SK-MEL-5 (cell line): ENCODE measurements at regions not wholly inside any gene's neighbourhood (a gene's known extent, or its start where the extent isn't known, plus 50 kb on each side); places are given as distances from the start of the nearest gene placed in this dataset.

Source experiments
- DNase-seq: peaks from one replicate; pipeline ENCODE4 v3.0.0-alpha.2; 2016; ENCODE audit warnings: low read depth, low spot score
- in situ Hi-C: cut with HindIII; loops from 2 replicates; pipeline ENCODE4 v1.10.0; 2016; ENCODE audit warnings: low sequenced_read_pairs, high pct_unique_total_duplicates, low pct_unique_long_range_greater_than_20kb

- DNase-seq, result no peak
- in situ Hi-C loops, result no loop called here
These were observed 660.1 kb upstream of the RAB6C start for GRCh38 chr2:129319422-129319717.

GRCh38 chr2:129320288-129320687, 659.2 kb upstream of the RAB6C start:
- DNase-seq, result no peak
- in situ Hi-C loops, result no loop called here

GRCh38 chr2:129324349-129324748, 655.1 kb upstream of the RAB6C start:
- no peak for DNase-seq
- in situ Hi-C loops, result no loop called here

GRCh38 chr2:129325151-129325550, 654.3 kb upstream of the RAB6C start:
- no peak for DNase-seq
- in situ Hi-C loops, result no loop called here

- no peak for DNase-seq
- in situ Hi-C loops, result no loop called here
These were observed 649.9 kb upstream of the RAB6C start for GRCh38 chr2:129329574-129329973.

- no peak for DNase-seq
- in situ Hi-C loops, result no loop called here
These were observed 649.0 kb upstream of the RAB6C start for GRCh38 chr2:129330504-129330903.

- in situ Hi-C loops, result no loop called here
These were observed 647.8 kb upstream of the RAB6C start for GRCh38 chr2:129331638-129332037.

GRCh38 chr2:129334128-129334527, 645.3 kb upstream of the RAB6C start:
- no peak for DNase-seq
- in situ Hi-C loops, result no loop called here

More at GRCh38 chr2:129331638-129332037, 647.8 kb upstream of the RAB6C start:
- DNase-seq, result no peak

- no peak for DNase-seq
- in situ Hi-C loops, result no loop called here
These were observed 644.6 kb upstream of the RAB6C start for GRCh38 chr2:129334696-129335410.

- in situ Hi-C loops, result no loop called here
- no peak for DNase-seq
These were observed 643.2 kb upstream of the RAB6C start for GRCh38 chr2:129336276-129336675.

- in situ Hi-C loops, result no loop called here
- no peak for DNase-seq
These were observed 642.4 kb upstream of the RAB6C start for GRCh38 chr2:129337076-129337475.

- in situ Hi-C loops, result no loop called here
- no peak for DNase-seq
These were observed 633.9 kb upstream of the RAB6C start for GRCh38 chr2:129345540-129345939.

GRCh38 chr2:129347486-129348217, 631.8 kb upstream of the RAB6C start:
- in situ Hi-C loops, result no loop called here
- no peak for DNase-seq

GRCh38 chr2:129354631-129355030, 624.8 kb upstream of the RAB6C start:
- DNase-seq, result no peak
- in situ Hi-C loops, result no loop called here

GRCh38 chr2:129361688-129362087, 617.8 kb upstream of the RAB6C start:
- in situ Hi-C loops, result no loop called here
- DNase-seq, result no peak

GRCh38 chr2:129366263-129366662, 613.2 kb upstream of the RAB6C start:
- DNase-seq, result no peak
- in situ Hi-C loops, result no loop called here

GRCh38 chr2:129367107-129367506, 612.4 kb upstream of the RAB6C start:
- no peak for DNase-seq
- in situ Hi-C loops, result no loop called here

- DNase-seq, result no peak
- in situ Hi-C loops, result no loop called here
These were observed 610.0 kb upstream of the RAB6C start for GRCh38 chr2:129369437-129369836.

GRCh38 chr2:129374452-129374851, 605.0 kb upstream of the RAB6C start:
- in situ Hi-C loops, result no loop called here
- DNase-seq, result no peak
